ENCODE measurements at regions not wholly inside any gene's neighbourhood (a gene's known extent, or its start where the extent isn't known, plus 50 kb on each side); places are given as distances from the start of the nearest gene placed in this dataset.
"Not testable (repeated sequence)": the region's sequence is repeated elsewhere in the genome, so short reads cannot be mapped to it uniquely, and the experiment has no call there.

DNA sequence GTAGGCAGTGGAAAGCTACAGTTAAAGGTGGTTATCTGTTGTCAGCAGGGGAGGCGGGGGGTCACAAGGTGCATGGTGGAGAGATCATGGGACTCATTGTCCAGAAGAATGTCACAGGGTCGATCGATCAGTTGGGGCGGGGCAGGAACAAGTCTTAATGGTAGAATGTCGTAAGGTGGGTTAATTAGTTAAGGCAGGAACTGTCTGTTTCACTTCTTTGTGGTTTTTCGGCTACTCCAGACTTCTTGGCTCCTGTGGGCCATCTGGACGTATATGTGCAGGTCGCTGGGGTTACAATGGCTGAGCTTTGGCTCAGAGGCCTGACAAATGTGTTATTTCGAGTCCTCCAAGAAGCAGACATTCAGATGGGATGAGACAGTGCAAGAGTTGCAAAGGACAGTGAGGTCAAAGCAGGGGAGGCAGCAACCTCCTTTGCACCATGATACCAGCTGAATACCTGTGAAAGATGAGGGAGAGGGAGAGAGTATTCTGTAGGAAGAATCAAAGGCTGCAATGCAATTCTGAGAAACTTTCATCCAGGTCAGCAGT lies 246.9 kb upstream of the TMEM132C start:
- TF ChIP-seq ZFX (IDR thresholded peaks at IDR 0.05) = no peak
- TF ChIP-seq, protein P1, sequence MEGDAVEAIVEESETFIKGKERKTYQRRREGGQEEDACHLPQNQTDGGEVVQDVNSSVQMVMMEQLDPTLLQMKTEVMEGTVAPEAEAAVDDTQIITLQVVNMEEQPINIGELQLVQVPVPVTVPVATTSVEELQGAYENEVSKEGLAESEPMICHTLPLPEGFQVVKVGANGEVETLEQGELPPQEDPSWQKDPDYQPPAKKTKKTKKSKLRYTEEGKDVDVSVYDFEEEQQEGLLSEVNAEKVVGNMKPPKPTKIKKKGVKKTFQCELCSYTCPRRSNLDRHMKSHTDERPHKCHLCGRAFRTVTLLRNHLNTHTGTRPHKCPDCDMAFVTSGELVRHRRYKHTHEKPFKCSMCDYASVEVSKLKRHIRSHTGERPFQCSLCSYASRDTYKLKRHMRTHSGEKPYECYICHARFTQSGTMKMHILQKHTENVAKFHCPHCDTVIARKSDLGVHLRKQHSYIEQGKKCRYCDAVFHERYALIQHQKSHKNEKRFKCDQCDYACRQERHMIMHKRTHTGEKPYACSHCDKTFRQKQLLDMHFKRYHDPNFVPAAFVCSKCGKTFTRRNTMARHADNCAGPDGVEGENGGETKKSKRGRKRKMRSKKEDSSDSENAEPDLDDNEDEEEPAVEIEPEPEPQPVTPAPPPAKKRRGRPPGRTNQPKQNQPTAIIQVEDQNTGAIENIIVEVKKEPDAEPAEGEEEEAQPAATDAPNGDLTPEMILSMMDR (conservative IDR thresholded peaks at IDR 0.05) = no peak
- no peak overlapping the region for H3K27ac ChIP-seq

DNA sequence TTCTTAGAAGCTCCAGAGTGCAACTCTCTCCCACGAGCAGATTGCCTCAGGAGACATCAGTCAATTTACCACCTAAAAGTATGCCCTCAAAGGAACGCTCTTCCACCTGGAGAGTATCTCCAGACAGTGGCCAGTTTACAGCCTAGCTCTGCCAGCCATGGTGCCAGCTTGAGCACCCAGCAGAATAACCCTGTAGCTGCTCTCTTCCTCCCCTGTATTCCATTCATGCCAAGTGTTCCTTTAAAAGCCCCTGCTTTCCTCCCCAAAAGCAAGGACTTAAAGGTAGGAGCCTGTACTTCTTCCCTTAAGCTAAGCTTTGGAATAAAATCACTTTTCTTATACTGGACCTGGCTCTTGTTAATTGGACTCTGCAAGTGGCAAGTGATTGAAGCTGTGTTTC lies 245.4 kb upstream of the TMEM132C start:
- H3K27ac ChIP-seq = no peak overlapping the region
- no peak for TF ChIP-seq ZFX (IDR thresholded peaks at IDR 0.05)
- TF ChIP-seq, protein P1 (conservative IDR thresholded peaks at IDR 0.05) = no peak

DNA sequence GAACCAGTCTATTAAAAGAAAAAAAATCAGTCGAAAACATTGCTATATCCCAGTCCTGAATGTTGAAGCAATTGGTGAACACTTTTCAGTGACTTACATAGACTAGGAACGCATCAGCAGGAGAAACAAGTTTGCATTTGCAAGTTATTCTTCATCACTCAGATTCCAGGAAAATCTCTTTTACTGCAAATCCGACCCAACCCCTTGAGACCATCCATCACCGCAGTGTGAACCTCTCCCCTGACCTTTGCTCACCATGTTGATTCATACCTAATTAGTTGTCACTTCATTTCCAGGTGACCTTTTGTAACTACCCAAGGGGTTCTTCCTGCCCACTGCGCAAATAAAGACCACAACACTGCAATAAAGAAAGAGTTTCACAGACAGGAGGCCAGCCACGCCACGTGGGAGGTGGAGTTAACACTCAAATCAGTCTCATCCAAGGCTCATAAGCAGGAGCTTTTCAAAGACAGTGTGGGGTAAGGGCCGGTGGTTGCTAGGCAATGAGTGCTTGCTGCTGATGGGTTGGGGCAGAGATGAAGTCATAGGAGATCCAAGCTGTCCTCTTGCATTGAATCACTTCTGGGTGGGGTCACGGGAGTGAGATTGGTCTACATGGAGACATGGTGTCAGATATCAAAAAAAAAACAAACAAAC lies 241.3 kb upstream of the TMEM132C start:
- H3K27ac ChIP-seq = no peak overlapping the region
- TF ChIP-seq, protein P1 (conservative IDR thresholded peaks at IDR 0.05) = no peak
- TF ChIP-seq ZFX (IDR thresholded peaks at IDR 0.05) = no peak

DNA sequence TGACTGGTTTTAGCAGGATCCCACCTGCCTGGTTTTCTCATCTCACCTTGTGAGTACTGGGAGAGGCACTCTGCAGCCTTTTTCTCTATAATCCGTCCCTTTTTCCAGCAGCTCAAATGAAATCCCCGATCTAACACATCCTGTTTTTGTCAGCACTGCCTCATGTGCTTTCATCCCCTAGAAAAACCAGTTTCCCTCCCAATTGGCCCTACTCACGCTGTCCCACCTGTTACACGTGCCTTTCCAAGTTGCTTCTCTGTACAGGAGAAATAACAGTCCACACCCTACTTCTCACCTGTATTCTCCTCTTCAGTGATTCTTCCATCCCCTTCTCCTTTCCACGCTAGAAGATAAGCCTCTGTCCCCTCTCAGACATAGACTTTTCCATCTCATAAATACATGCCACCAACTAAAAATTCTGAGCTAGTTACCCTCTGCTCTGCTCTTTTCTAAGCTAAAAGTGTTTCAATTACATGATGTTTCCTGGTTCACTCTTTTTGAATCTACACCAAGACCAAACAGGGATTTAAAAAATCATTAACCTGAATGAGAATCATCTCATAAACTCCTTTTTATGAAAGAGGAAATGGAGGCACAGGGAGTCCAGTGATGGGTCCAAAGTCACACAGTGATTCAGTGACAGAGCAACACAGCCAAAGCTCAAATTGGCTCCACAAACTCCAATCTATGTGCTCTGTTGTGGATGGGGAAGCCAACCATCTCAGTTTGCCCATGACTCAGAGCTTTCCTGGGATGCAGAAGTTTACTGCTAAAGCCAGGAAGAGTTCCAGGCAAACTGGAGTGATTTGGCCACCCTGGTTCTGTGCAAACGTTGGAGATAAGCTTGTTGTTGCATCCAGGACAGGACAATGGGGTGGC lies 240.0 kb upstream of the TMEM132C start:
- TF ChIP-seq, protein P1 (conservative IDR thresholded peaks at IDR 0.05) = no peak
- TF ChIP-seq ZFX (IDR thresholded peaks at IDR 0.05) = no peak
- H3K27ac ChIP-seq = no peak overlapping the region

DNA sequence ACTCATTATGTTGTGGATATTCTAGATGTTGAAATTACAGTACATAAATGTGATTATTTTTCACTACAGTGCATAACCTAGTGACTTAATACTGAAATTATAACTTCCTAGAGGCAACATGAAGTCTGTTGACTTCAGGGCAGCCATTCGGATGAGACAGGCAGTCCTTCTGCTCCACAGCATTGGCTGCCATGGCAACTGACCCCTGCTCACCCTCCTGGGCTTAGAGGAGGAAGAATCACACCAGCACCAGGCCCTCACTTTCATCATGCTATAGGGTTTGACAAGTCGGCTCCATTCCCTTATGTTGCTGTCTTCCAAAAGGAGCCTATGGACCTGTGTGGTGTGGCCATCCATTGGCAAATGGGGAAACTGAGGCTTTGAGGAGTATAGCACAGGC lies 233.5 kb upstream of the TMEM132C start:
- no peak overlapping the region for H3K27ac ChIP-seq
- no peak for TF ChIP-seq ZFX (IDR thresholded peaks at IDR 0.05)
- TF ChIP-seq, protein P1 (conservative IDR thresholded peaks at IDR 0.05) = no peak

DNA sequence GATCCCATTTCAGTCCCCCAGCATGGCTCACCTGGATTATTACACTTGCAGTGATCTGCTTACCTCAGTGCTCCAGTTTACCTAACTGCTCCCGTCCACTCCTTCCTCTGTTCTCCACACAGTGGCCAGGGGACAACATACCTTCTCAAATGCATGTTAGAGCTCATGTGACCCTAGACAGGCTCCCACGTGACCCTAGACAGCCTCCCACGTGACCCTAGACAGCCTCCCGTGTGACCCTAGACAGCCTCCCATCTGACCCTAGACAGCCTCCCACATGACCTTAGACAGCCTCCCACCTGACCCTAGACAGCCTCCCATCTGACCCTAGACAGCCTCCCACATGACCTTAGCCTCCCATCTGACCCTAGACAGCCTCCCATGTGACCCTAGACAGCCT lies 226.0 kb upstream of the TMEM132C start:
- H3K27ac ChIP-seq = no peak overlapping the region
- no peak for TF ChIP-seq ZFX (IDR thresholded peaks at IDR 0.05)
- TF ChIP-seq, protein P1 (conservative IDR thresholded peaks at IDR 0.05) = no peak

DNA sequence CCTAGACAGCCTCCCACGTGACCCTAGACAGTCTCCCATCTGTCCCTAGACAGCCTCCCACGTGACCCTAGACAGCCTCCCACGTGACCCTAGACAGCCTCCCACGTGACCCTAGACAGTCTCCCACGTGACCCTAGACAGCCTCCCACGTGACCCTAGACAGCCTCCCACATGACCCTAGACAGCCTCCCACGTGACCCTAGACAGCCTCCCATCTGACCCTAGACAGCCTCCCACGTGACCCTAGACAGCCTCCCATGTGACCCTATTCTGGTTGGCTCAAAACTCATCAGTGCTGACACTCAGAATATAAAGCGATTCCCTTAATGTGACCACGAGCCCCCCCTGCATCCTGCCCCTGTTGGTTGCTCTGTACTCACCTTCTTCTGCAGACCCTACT lies 224.7 kb upstream of the TMEM132C start:
- not testable (repeated sequence) for H3K27ac ChIP-seq
